Activated T-cell treated with anti-CD3 and anti-CD28 coated beads, Interleukin-2, amount 50 U/mL, for 72 hours (primary cell): ENCODE measurements at regions not wholly inside any gene's neighbourhood (a gene's known extent, or its start where the extent isn't known, plus 50 kb on each side); places are given as distances from the start of the nearest gene placed in this dataset.

Experiments
- ATAC-seq, 2 donors: fragments of 150-1000 bp; cut with Tn5 transposase; replicated peaks in 1 of 2; 2 replicates each; pipeline ENCODE4 v1.10.0; 2021; ENCODE audit warnings: moderate library complexity in 2 of 2, mild to moderate bottlenecking in 1 of 2
- DNase-seq, 2 donors: peaks; one replicate each; pipeline ENCODE4 v3.0.0; 2021 to 2022; ENCODE audit warnings: mixed read lengths in 1 of 2
- H3K27ac Mint-ChIP-seq: one replicate; pipeline ENCODE4 v1.8.0; 2022; ENCODE audit warnings: mild to moderate bottlenecking, moderate library complexity, mixed read lengths
- H3K27me3 Mint-ChIP-seq: one replicate; pipeline ENCODE4 v1.8.0; 2022; ENCODE audit warnings: low read depth, mixed read lengths
- H3K36me3 Mint-ChIP-seq, 2 donors: one replicate each; pipeline ENCODE4 v1.8.0; 2022; ENCODE audit warnings: mixed read lengths in 2 of 2, mild to moderate bottlenecking in 1 of 2; ENCODE audit not compliant: insufficient read depth in 2 of 2
- H3K4me1 Mint-ChIP-seq: one replicate; pipeline ENCODE4 v1.8.0; 2022; ENCODE audit warnings: low read depth, mixed read lengths
- H3K4me3 Mint-ChIP-seq, 2 donors: one replicate each; pipeline ENCODE4 v1.8.0; 2022; ENCODE audit warnings: mild to moderate bottlenecking in 2 of 2, mixed read lengths in 2 of 2, moderate library complexity in 2 of 2
- H3K9me3 Mint-ChIP-seq, 2 donors: one replicate each; pipeline ENCODE4 v1.8.0; 2022; ENCODE audit warnings: mixed read lengths in 2 of 2

DNA sequence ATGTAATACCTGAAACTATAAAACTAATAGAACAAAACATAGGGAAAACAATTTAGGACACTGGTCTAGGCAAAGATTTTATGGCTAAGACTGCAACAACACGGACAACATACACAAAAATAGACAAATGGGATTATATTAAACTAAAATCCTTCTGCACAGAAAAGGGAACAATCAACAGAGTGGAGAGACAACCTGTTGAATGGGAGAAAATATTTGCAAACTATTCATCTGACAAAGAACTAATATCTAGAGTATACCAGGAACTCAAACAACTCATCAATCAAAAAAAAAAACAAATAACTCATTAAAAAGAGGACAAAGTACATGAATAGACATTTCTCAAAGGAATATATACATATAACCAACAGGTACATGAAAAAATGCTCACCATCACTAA lies 174.5 kb downstream of the FNDC1 start:
- H3K4me3 Mint-ChIP-seq, result no peak overlapping the region
- peaks cover 4 to 6% of the 10 kb centered on the region in 2 donors for H3K9me3 Mint-ChIP-seq
- H3K27me3 Mint-ChIP-seq, result peaks cover 5% of the 10 kb centered on the region
- no peaks in the 10 kb centered on the region for H3K4me1 Mint-ChIP-seq
- peaks cover under 1 to 3% of the 10 kb centered on the region in 2 donors for H3K36me3 Mint-ChIP-seq
- no peak for DNase-seq
- no peak for ATAC-seq
- no peak overlapping the region for H3K27ac Mint-ChIP-seq

DNA sequence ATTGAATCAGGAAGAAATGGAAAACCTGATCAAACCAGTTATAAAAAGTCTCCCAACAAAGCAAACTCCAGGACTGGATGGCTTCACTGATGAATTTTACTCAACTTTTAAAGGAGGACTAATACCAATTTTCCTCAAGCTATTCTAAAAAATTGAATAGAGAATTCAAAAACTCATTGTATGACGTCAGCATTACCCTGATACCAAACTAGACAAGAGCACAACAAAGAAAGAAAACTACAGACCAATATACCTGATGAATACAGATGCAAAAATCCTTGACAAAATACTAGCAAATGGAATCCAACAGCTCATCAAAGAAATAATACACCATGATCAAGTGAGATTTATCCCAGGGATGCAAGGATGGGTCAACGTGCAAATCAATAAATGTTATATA lies 172.9 kb downstream of the FNDC1 start:
- DNase-seq (no peak), ATAC-seq (no peak)
- H3K36me3 Mint-ChIP-seq, result peaks cover 2 to 7% of the 10 kb centered on the region in 2 donors
- H3K4me1 Mint-ChIP-seq, result no peaks in the 10 kb centered on the region
- peaks cover 4% of the 10 kb centered on the region for H3K27me3 Mint-ChIP-seq
- no peak overlapping the region for H3K4me3 Mint-ChIP-seq
- H3K27ac Mint-ChIP-seq, result no peak overlapping the region
- peaks cover 4 to 11% of the 10 kb centered on the region in 2 donors for H3K9me3 Mint-ChIP-seq

DNA sequence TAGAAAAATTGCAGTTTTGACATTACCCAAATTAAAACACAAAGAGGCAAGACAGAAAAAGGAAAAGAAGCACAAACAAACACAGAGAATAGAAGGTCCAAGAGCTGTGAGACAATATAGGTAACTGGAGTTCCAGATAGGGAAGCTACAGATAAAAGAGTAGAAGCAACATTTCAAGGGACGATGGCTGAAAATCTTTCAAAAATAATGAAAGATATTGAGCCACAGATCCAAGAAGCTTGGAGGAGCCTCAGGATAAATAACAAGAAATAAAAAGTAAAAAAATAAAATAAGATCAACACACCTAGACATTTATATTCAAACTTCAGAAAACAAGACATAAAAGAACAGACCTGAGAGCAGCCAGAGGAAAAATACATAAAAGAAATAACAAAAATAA lies 164.9 kb downstream of the FNDC1 start:
- DNase-seq (no peak), ATAC-seq (no peak)
- Mint-ChIP-seq H3K27ac (no peak overlapping the region), H3K27me3 (no peaks in the 10 kb centered on the region), H3K4me1 (no peaks in the 10 kb centered on the region), H3K9me3 (peaks cover 8% of the 10 kb centered on the region in 2 donors), H3K36me3 (peaks cover 6 to 11% of the 10 kb centered on the region in 2 donors), H3K4me3 (no peak overlapping the region)

DNA sequence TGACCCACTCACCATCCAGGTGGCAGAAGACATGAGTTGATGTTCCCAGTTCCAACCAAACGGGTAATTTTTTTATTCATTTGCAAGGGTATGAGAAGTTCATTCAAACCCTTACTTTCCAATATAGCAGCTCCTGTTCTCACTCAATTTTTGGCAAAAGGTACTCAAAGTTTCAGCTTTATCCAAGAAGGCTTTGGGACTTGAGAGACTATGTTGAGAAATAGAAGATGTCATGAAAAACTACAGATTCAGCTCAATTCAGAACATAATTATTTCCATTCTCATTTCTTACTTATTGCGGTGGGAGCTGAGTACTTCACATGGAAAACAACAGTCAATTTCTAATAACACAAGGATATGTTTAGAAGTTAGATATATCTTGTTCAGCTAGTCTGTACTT lies 162.3 kb downstream of the FNDC1 start:
- ATAC-seq, result no peak

DNA sequence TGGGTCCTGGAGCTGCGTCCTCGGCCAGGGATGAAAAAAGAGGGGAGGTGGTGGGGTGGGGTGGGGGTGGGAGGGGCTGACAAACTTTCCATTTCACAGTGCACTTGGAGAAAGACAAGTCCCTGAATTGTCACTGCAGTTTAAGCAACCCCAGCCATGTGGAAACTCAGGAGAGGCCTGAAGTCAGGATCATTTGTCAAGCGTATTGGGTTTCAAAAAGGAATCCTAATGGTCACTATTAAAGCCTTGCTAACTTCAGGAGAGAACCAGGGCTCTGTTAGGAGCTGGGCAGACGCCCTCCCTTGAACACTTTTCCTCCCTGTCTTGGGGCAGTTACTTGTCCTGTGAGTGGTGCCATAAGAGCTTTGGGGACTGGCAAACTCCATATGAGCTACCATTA lies 159.9 kb downstream of the FNDC1 start:
- no peak overlapping the region for H3K27ac Mint-ChIP-seq
- H3K27me3 Mint-ChIP-seq, result no peaks in the 10 kb centered on the region
- no peaks in the 10 kb centered on the region for H3K4me1 Mint-ChIP-seq
- ATAC-seq (no peak), DNase-seq (no peak)
- peaks cover 2 to 6% of the 10 kb centered on the region in 2 donors for H3K36me3 Mint-ChIP-seq
- peaks cover 0 to 2% of the 10 kb centered on the region in 2 donors for H3K9me3 Mint-ChIP-seq
- H3K4me3 Mint-ChIP-seq, result no peak overlapping the region

More for the DNA sequence above, 162.3 kb downstream of the FNDC1 start:
- Mint-ChIP-seq H3K27me3 (no peaks in the 10 kb centered on the region), H3K4me3 (no peak overlapping the region), H3K9me3 (peaks cover 3 to 6% of the 10 kb centered on the region in 2 donors), H3K4me1 (no peaks in the 10 kb centered on the region), H3K36me3 (peaks cover 4 to 6% of the 10 kb centered on the region in 2 donors), H3K27ac (no peak overlapping the region)
- DNase-seq, result no peak

DNA sequence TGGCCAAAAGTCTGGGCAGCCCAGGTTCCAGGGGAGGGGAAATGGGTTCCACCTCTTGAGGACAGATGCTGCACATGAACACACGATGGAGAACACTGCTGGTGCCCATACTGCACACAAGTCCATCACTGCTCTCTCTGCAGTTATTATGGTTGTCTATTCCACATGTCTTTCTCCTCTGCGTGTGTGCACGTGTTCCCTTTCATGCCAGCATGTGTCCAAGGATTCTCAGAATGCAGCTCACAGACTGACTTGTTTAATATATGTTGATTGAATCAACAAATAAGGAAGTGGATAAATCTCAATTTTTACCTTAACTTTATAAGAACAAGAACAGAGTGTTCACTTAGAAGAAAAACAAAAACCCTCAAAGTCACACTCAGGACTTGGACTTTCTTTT lies 158.9 kb downstream of the FNDC1 start:
- ATAC-seq (no peak), DNase-seq (no peak)
- Mint-ChIP-seq H3K4me1 (no peaks in the 10 kb centered on the region), H3K27ac (no peak overlapping the region), H3K4me3 (no peak overlapping the region), H3K9me3 (no peaks in the 10 kb centered on the region), H3K27me3 (no peaks in the 10 kb centered on the region), H3K36me3 (no peaks in the 10 kb centered on the region)

DNA sequence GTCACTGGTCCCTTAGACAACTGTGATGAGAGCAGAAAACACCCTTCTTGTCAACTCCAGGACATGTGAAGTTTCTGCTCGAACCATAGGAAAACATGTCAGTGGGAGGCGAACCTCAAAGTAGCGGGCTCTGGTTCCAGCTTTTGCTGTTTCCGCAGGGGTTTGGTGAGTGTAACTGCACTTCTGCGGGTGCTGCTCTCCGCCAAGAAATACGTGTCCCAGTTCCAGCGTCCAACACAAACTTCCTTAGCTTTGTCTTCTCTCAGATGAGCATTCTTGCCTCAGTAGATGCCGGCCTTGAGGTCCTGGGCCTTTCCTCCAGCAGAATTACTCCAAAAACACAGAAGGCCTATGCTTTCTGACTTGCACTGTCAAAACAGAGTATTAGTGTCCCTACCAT lies 156.3 kb downstream of the FNDC1 start:
- Mint-ChIP-seq H3K4me3 (no peak overlapping the region), H3K4me1 (no peaks in the 10 kb centered on the region), H3K27ac (no peak overlapping the region), H3K27me3 (peaks cover 6% of the 10 kb centered on the region), H3K9me3 (no peaks in the 10 kb centered on the region), H3K36me3 (no peaks in the 10 kb centered on the region)
- no peak for DNase-seq
- ATAC-seq, result no peak

DNA sequence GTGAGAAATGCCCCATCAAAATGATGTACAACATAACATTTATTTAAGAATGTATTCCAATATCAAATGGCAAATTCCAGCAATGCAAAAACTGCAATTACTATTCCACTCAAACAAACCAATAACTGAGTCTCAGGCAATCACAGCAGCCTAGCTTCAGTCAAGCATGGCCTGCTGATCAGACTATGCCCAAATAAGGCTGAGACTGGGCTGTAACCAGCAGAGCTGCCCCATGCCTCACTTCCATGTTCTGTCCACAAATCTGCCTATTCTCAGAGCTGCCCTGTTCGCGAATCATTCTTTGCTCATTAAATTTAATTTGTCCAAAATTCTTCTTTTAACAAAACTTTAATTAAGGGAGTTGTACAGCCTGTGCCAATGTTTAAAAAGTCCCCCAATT lies 155.4 kb downstream of the FNDC1 start:
- Mint-ChIP-seq H3K9me3 (no peaks in the 10 kb centered on the region), H3K4me1 (no peaks in the 10 kb centered on the region), H3K4me3 (no peak overlapping the region), H3K27ac (no peak overlapping the region), H3K36me3 (no peaks in the 10 kb centered on the region), H3K27me3 (peaks cover 8% of the 10 kb centered on the region)
- DNase-seq, result no peak
- ATAC-seq, result no peak
